ENCODE measurements at regions not wholly inside any gene's neighbourhood (a gene's known extent, or its start where the extent isn't known, plus 50 kb on each side); places are given as distances from the start of the nearest gene placed in this dataset.

GRCh38 chr2:128401680-128402079, 83.0 kb upstream of the HS6ST1 start:
- Histone ChIP-seq H3K27ac (ENCODE audit: extremely low read depth, low read depth, low read length) (no peak overlapping the region), H3K9ac (ENCODE audit: insufficient read depth in 1 of 2, low read depth in 2 of 2, low read length in 2 of 2) (no peak overlapping the region), H3K9me1 (ENCODE audit: control insufficient read depth, insufficient read depth, low read length) (no peaks in the 10 kb centered on the region), H3K9me3 (replicated peaks; ENCODE audit: control insufficient read depth, insufficient read depth, low read depth, low read length) (no peaks in the 10 kb centered on the region), H3K4me1 (replicated peaks in 1 of 2; ENCODE audit: control insufficient read depth in 2 of 2, insufficient read depth in 2 of 2, low read length in 2 of 2) (no peaks in the 10 kb centered on the region), H2AFZ (ENCODE audit: low read depth, low read length) (no peak overlapping the region), H3K27me3 (ENCODE audit: control insufficient read depth in 2 of 2, insufficient read depth in 2 of 2, low read length in 2 of 2) (peaks cover 4 to 33% of the 10 kb centered on the region in 2 experiments; a peak in 3 of 5 replicates), H3K36me3 (ENCODE audit: control insufficient read depth, insufficient read depth, low read length) (no peaks in the 10 kb centered on the region), H3K79me2 (ENCODE audit: control insufficient read depth, insufficient read depth, low read length) (no peaks in the 10 kb centered on the region), H3K4me2 (ENCODE audit: insufficient read depth, low read length) (no peak overlapping the region), H4K20me1 (replicated peaks; ENCODE audit: control insufficient read depth, insufficient read depth, low read length) (no peaks in the 10 kb centered on the region), H3K4me3 (no peak overlapping the region)
- POLR2A ChIA-PET = no interaction called here
- intact Hi-C loops (cut with micrococcal nuclease) (no loop called here), in situ Hi-C loops (cut with MboI) (no loop called here)
- BruUV-seq (replicated peaks) = no TSS peak
- FAIRE-seq = no peak
- TF ChIP-seq ZNF507 (tag; conservative IDR thresholded peaks at IDR 0.05) = no peak
- TF ChIP-seq IFI16 (CRISPR knock-in tag; IDR thresholded peaks at IDR 0.05) = no peak
- TF ChIP-seq ADNP (tag; IDR thresholded peaks at IDR 0.05) = no peak
- no peak for TF ChIP-seq RAD21 (CRISPR knock-in tag; conservative IDR thresholded peaks at IDR 0.05 in 1 of 2, IDR thresholded peaks at IDR 0.05 in 1 of 2)
- no peak for TF ChIP-seq REST (IDR thresholded peaks at IDR 0.05; ENCODE audit: borderline replicate concordance)
- no peak for TF ChIP-seq REST (CRISPR knock-in tag; IDR thresholded peaks at IDR 0.05; ENCODE audit: low read depth)
- no peak for TF ChIP-seq STAT5B (CRISPR knock-in tag; IDR thresholded peaks at IDR 0.05)
- TF ChIP-seq ZNF57 (CRISPR knock-in tag; IDR thresholded peaks at IDR 0.05) = no peak
- no peak for TF ChIP-seq CHAMP1 (IDR thresholded peaks at IDR 0.05)
- no peak for DNase-seq (ENCODE audit: extremely low read depth in 1 of 4, low spot score in 3 of 4)
- 0% methylated on average over 3 of the region's 8 CpGs for WGBS (ENCODE audit: insufficient coverage, low coverage, missing lambda C conversion rate)
- CTCF ChIA-PET (ENCODE audit: low intra/inter-chr PET ratio) = no interaction called here
- ATAC-seq = no peak
